Lung (tissue), 11 donors: ENCODE measurements at regions not wholly inside any gene's neighbourhood (a gene's known extent, or its start where the extent isn't known, plus 50 kb on each side); places are given as distances from the start of the nearest gene placed in this dataset.

ENCODE experiments used
- ATAC-seq: fragments of 200-7000 bp; cut with Tn5 transposase; one replicate; pipeline ENCODE4 v1.9.1; 2020; ENCODE audit warnings: moderate number of reproducible peaks; ENCODE audit not compliant: insufficient read depth, low FRiP score
- DNase-seq, 3 donors: peaks; one replicate each; pipeline ENCODE4 v3.0.0-alpha.2; 2013 to 2017
- H3K27ac ChIP-seq, 2 donors: one replicate each; pipeline ENCODE4 v1.5.1; 2013; ENCODE audit warnings: mild to moderate bottlenecking in 2 of 2, moderate library complexity in 2 of 2, control low read depth in 1 of 2, inconsistent platforms in 1 of 2, low read depth in 1 of 2, low read length in 1 of 2
- H3K27me3 ChIP-seq, 3 donors: one replicate each; pipeline ENCODE4 v1.5.1; 2013; ENCODE audit warnings: low read length in 2 of 3; ENCODE audit not compliant: control insufficient read depth in 3 of 3, insufficient read depth in 3 of 3
- H3K36me3 ChIP-seq, 4 donors: one replicate each; pipeline ENCODE4 v1.5.1; 2013; ENCODE audit warnings: low read length in 4 of 4, mild to moderate bottlenecking in 1 of 4, moderate library complexity in 1 of 4; ENCODE audit not compliant: control insufficient read depth in 4 of 4, insufficient read depth in 4 of 4
- H3K4me1 ChIP-seq, 5 donors: one replicate each; pipeline ENCODE4 v1.5.1; 2013; ENCODE audit warnings: low read length in 5 of 5, mild to moderate bottlenecking in 2 of 5, moderate library complexity in 1 of 5; ENCODE audit not compliant: control insufficient read depth in 5 of 5, insufficient read depth in 5 of 5
- H3K4me3 ChIP-seq: one replicate; pipeline ENCODE4 v1.5.1; 2013; ENCODE audit warnings: mild to moderate bottlenecking, control low read depth, moderate library complexity
- H3K9ac ChIP-seq, 2 donors: one replicate each; pipeline ENCODE4 v1.5.1; 2013; ENCODE audit warnings: low read length in 2 of 2, control low read depth in 1 of 2; ENCODE audit not compliant: insufficient read depth in 1 of 2
- H3K9me3 ChIP-seq, 4 donors: one replicate each; pipeline ENCODE4 v1.5.1; 2013; ENCODE audit warnings: low read length in 3 of 4, mild to moderate bottlenecking in 1 of 4, moderate library complexity in 1 of 4; ENCODE audit not compliant: control insufficient read depth in 4 of 4, insufficient read depth in 3 of 4
- CTCF ChIP-seq: IDR thresholded peaks from 2 replicates; pipeline ENCODE4 v1.5.1; 2012; ENCODE audit warnings: mild to moderate bottlenecking; ENCODE audit errors: control extremely low read depth, extremely low read depth
- WGBS, 2 donors: extraction: QIAGEN DNeasy Blood & Tissue Kit; methylation state at CpG; one replicate each; pipeline ENCODE4 v1.1.7; 2013; 5-methylcytosine and 5-hydroxymethylcytosine counted together
- donor health status: control.
- donor health status: control.
- donor health status: Bipolar disorder and iron deficiency.
- donor health status: healthy.
- donor health status: DM: yes; HTN: yes; CAD: no.

- no peak for TF ChIP-seq CTCF
- peak in 2 of 3 donors; percentile 55 to 72 for DNase-seq
Observed at GRCh38 chr6:121816906-121817540, 381.6 kb downstream of the GJA1 start.

GRCh38 chr6:121823437-121823851 is 388.0 kb downstream of the GJA1 start:
- no peak for ATAC-seq
- WGBS, 2 donors = 58% methylated on average over 1 of the region's 1 CpG
- H3K4me1 ChIP-seq = peaks cover 0 to 4% (median 0%) of the 10 kb centered on the region in 5 donors

More at GRCh38 chr6:121816906-121817540, 381.6 kb downstream of the GJA1 start:
- no peak overlapping the region for H3K4me3 ChIP-seq
- peaks cover 0 to 5% (median 0%) of the 10 kb centered on the region in 5 donors for H3K4me1 ChIP-seq
- H3K36me3 ChIP-seq = no peaks in the 10 kb centered on the region
- no peak overlapping the region for H3K9ac ChIP-seq
- H3K27ac ChIP-seq = no peak overlapping the region
- no peaks in the 10 kb centered on the region for H3K27me3 ChIP-seq
- ATAC-seq = no peak
- H3K9me3 ChIP-seq = peaks cover 0 to 5% (median under 1%) of the 10 kb centered on the region in 4 donors

GRCh38 chr6:121826156-121826810 is 390.8 kb downstream of the GJA1 start:
- no peaks in the 10 kb centered on the region for H3K36me3 ChIP-seq
- H3K4me1 ChIP-seq = peaks cover 0 to 8% (median 3%) of the 10 kb centered on the region in 5 donors
- no peaks in the 10 kb centered on the region for H3K9me3 ChIP-seq
- no peaks in the 10 kb centered on the region for H3K27me3 ChIP-seq
- no peak overlapping the region for H3K27ac ChIP-seq
- no peak overlapping the region for H3K9ac ChIP-seq
- ATAC-seq (peak; percentile 61), DNase-seq (no peak)
- H3K4me3 ChIP-seq = no peak overlapping the region
- 73 to 81% methylated on average over 4 of the region's 4 CpGs for WGBS, 2 donors
- no peak for TF ChIP-seq CTCF

More at GRCh38 chr6:121823437-121823851, 388.0 kb downstream of the GJA1 start:
- Histone ChIP-seq H3K36me3 (no peaks in the 10 kb centered on the region), H3K9me3 (peaks cover 0 to 5% (median under 1%) of the 10 kb centered on the region in 4 donors), H3K4me3 (no peak overlapping the region), H3K27me3 (no peaks in the 10 kb centered on the region), H3K9ac (no peak overlapping the region), H3K27ac (no peak overlapping the region)
- DNase-seq = peak in 2 of 3 donors; percentile 21 to 28
- TF ChIP-seq CTCF = no peak
